HL-60 (cell line): ENCODE measurements at regions not wholly inside any gene's neighbourhood (a gene's known extent, or its start where the extent isn't known, plus 50 kb on each side); places are given as distances from the start of the nearest gene placed in this dataset.

ENCODE experiments used
- REST ChIP-seq: IDR thresholded peaks from 2 replicates; pipeline ENCODE4 v1.6.1; 2012; ENCODE audit warnings: low read depth; ENCODE audit not compliant: insufficient replicate concordance
- SPI1 ChIP-seq: IDR thresholded peaks from 2 replicates; pipeline ENCODE4 v1.6.1; 2012; ENCODE audit warnings: low read depth, mild to moderate bottlenecking, borderline replicate concordance
- TF ChIP-seq, protein P1 (sequence below): IDR thresholded peaks from one replicate; pipeline ENCODE4 v1.5.1; 2011; ENCODE audit warnings: low read length, control low read depth, inconsistent platforms; ENCODE audit not compliant: insufficient read depth

- TF ChIP-seq, protein P1, sequence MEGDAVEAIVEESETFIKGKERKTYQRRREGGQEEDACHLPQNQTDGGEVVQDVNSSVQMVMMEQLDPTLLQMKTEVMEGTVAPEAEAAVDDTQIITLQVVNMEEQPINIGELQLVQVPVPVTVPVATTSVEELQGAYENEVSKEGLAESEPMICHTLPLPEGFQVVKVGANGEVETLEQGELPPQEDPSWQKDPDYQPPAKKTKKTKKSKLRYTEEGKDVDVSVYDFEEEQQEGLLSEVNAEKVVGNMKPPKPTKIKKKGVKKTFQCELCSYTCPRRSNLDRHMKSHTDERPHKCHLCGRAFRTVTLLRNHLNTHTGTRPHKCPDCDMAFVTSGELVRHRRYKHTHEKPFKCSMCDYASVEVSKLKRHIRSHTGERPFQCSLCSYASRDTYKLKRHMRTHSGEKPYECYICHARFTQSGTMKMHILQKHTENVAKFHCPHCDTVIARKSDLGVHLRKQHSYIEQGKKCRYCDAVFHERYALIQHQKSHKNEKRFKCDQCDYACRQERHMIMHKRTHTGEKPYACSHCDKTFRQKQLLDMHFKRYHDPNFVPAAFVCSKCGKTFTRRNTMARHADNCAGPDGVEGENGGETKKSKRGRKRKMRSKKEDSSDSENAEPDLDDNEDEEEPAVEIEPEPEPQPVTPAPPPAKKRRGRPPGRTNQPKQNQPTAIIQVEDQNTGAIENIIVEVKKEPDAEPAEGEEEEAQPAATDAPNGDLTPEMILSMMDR: no peak
- TF ChIP-seq SPI1: no peak
- no peak for TF ChIP-seq REST
Observed at GRCh38 chr20:24365670-24366069, 103.8 kb upstream of the SYNDIG1 start.
